Superior temporal gyrus (tissue), 1 donor: ENCODE measurements at regions not wholly inside any gene's neighbourhood (a gene's known extent, or its start where the extent isn't known, plus 50 kb on each side); places are given as distances from the start of the nearest gene placed in this dataset.

Experiments used
- DNase-seq: peaks from one replicate; pipeline ENCODE4 v3.0.0-alpha.2; 2016; ENCODE audit errors: extremely low spot score

DNA sequence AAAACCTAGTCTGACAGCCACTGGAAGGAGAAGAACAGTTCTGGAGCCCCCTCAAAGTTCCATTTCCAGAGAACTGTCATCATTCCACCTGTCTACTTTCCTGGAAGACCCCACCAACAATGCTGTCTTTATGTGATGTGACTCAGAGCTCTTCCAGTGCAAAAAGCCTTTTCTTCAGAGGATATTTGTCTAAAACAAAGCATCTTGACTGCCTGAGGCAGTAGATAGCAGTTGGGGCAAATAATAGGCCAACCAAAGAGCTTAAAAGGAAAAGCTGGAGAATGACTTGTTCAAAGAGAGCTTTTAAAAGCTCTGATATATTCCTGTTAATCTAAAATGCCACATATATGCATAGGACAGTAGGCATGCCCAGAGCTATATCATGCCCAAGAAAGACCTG, 62.6 kb downstream of the MIS18A start:
- no peak for DNase-seq

- DNase-seq = no peak
These were observed 63.6 kb downstream of the MIS18A start for GRCh38 chr21:32215306-32215685.

DNA sequence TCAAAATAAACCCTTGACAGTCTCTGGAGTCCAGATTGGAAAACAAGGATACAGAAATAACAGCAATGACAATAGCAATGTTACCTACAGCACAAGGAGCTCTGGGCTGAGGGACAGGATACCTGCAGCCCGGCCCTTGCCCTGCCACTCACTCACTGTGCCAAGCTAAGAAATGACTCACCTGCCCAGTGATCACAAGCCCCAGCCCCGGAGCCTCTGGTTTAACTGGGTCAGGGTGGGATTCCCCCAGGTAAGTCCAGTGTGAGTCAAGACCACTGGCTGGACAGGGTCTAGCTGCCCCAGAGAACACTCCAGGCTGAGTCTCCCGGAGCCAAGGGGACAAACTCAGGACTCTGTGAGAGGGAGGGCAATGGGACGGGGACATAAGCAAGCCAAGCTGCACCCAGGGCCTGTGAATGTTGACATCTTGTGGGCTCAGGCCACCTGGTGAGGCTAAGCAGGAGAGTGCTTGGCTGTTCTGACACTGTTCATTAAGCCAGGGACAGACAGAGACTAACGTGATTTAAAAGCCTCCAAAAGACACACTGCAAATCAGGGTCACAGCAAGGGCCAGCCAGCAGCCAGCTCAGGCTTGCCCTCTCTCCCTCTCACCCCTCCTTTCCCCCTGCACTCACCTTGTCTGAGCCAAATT, 64.1 kb downstream of the MIS18A start:
- DNase-seq = no peak

GRCh38 chr21:32212116-32212515, 66.7 kb downstream of the MIS18A start:
- no peak for DNase-seq

- no peak for DNase-seq
These were observed 67.5 kb downstream of the MIS18A start for GRCh38 chr21:32211306-32211705.

GRCh38 chr21:32209580-32209979, 69.3 kb downstream of the MIS18A start:
- no peak for DNase-seq

DNA sequence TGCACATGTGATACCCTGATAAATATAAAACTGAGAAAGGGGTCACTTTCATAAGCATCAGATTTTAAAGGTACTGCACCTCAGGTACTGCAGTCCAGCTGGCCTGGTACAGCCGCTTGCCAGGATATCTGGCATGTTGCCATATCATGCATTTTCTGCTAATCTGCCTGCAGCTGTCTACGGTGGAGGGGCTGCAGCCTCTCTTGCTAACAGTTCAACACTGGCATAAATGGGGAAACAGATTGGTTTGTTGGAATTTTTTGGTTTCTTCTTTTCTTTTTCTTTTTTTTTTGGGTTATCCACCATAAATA, 71.5 kb downstream of the MIS18A start:
- DNase-seq = no peak

DNA sequence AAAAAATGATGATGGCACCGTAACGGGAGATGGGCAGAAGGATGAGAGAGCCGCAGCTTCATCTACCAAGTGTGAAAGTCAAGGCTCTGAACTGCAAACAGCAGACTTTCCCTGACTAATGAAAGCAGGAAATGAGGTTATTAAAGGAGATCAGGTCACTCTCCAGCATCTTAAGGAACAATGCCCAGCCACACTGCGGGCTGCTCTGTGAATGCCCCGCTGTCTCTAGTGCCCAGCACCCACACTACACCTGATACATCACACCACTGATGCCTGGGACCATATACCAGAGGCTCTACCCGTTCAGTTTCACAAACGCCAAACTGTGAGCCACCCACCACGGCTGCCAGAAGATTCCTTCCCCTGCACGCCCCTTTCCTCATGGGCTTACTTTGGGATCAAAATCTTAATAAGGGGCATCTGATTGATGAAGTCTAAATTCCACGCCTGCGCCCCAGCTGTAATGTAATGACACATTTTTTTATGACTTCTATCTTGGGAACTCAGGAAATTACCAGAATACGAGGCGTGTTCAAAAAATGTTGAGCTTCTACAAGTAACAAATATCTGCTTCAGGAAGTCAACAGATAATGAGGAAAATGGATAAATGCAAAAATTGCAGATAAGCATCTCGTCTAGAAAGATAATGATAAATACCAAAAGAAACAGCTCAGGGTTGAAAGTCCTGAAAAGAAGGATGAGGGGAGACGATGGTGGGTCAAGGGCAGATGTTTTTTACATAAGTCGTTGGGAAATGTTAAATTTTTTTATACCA, 72.0 kb downstream of the MIS18A start:
- DNase-seq = no peak

DNA sequence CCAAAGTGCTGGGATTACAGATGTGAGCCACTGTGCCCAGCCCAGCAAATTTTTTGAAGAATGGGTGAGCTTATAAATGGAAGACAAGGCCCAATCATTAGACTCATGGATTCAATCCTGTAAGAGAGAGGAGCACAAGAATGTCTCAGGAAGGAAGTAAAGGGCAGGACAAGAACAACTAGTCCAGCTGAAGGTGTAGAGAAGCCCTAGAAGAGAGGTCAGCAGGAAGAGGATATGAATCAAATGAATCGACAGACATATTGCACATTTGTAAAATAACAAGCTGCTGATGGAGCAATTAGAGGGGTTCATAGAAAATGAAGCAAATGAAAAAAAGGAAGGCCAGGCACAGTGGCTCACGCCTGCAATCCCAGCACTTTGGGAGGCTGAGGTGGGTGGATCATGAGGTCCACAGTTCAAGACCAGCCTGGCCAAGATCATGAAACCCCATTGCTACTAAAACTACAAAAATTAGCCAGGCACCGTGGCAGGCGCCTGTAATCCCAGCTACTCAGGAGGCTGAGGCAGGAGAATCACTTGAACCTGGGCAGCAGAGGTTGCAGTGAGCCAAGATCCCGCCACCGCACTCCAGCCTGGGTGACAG, 74.9 kb downstream of the MIS18A start:
- DNase-seq = no peak

DNA sequence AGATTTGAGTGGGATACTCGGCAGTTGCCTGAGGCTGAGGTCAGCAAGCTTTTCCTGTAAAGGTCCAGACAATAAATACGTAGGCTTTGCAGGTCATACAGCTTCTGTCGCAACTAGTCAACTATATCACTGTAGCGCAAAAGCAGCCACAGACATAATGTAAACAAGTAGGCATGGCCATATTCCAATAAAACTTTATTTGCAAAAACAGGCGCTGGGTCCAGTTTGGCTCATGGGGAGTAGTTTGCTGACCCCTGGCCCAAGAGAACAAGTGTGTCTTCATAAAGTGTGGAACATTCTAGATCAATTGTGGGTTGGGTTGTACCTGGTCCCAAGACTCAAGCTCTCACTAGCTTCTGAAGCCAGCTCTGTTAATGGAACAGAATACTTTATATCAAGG, 78.8 kb downstream of the MIS18A start:
- DNase-seq = no peak

DNA sequence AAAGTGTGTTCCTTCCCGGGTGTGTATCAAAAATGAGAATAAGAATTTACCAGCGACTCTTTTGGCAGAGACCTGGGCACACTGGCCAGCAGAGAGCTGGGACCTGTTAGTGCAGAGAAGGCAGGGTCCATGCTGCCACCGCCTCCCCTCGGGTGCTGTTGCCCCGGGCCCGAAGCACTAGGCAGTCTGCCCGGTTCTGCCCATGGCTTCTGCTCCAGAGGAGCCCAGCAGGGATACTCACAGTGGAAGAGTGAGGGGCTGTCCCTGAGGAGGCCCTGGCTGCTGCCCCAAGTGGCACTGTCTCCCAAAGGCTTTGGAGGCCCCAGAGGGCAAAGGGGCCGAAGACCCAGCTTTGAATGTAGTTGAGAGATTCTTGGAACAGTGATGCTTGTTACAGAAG, 80.5 kb downstream of the MIS18A start:
- no peak for DNase-seq

- DNase-seq = no peak
These were observed 81.0 kb downstream of the MIS18A start for GRCh38 chr21:32197896-32198295.

DNA sequence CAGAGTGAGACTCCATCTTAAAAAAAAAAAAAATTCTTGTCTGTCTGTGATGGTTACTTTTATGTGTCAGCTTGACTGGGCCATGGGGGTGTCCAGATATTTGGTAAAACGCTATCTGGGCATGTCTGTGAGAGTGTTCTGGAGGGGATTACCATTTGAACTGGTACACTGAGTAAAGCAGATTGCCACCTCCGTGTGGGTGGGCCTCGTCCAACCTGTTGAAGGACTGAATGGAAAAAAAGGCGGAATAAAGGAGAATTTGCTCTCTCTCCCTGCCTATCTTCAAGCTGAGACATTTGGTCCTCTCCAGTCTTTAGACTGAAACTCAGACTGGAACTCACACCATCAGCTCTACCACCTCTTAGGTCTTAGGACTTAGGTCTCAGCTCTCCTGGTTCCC, 82.8 kb downstream of the MIS18A start:
- DNase-seq = no peak

DNA sequence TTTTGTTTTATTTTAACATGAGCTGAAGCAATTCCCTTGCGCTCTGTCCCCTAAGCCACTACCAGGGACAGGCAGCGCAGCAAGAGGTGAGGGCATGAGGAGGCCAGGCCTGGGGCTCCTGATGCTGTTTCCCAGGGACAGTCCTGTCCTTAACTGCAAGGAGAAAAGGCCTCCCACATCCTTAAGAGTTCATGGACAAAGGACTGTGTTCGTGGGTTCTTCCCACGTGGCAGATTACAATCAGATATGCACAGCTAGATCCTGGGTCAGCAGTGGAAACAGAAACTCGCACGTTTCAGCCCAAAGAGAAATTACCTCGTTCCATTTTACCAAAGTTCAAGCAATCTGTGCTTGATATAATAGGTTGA, 85.8 kb downstream of the MIS18A start:
- DNase-seq = no peak

DNA sequence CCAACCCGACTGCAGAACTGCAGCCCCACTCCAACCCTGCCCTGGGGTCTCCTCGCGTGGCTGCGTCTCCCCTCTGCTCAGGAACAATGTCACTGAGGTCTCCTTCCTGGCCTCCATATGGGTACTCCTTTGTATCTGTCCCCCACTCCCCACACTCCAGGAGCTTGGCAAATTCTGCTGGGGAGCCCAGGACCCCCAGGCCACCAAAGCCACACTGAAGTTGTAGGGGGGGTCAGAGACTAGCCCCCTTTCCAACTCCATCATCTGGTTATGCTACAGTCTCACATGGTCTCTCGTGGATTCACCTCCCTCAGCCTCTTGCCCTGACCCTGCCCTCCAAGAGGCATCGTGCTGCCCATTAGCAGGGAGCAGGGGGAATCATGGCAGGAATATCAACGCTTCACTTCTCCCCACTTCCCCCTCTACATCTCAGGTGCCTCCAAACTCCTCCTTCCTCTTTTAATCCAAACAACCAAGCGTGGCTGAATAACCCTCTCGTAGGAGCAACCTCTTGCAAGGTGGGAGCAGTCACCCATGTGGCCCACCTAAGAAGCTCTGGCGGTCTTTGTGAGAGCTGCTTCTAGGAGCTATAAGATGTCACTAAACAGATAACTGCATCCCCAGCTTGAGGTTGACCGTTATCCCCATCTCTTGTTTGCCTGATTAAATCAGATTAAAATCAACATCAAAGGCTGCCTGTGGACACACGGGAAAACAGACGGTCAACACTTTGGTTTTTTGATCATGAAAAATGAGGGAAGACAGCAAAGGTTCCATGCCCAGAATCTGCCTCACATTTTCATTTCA, 86.4 kb downstream of the MIS18A start:
- no peak for DNase-seq

DNA sequence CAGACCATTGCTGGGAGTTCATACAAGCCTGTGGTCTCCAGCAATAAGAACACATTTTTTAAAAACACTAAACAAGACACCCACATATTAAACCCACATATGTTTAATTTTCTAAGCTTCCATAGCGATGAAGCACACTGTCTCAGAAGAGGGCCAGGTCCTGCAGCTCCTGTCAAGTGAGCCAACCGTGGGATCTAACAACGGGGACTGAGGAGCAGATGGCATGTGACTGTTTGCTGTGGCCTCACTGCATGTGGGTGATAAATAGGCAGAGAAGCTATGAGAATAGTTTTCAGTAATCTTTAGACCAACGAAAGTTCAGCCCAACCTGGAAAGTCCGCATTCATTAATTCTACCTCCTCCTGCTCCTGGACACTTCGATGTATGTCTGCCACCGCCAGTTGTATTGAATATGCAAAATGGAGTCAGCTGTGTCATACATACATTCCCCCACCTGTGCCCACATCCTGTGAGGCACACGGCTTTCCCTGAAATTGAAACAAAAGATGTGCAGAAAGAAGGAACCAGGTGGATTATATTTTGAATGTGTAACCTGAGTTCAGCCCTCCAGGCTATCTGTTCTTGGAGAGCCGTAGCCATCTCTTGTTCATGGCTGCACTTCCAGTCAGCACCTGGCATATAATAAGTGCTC, 88.2 kb downstream of the MIS18A start:
- DNase-seq = no peak

DNA sequence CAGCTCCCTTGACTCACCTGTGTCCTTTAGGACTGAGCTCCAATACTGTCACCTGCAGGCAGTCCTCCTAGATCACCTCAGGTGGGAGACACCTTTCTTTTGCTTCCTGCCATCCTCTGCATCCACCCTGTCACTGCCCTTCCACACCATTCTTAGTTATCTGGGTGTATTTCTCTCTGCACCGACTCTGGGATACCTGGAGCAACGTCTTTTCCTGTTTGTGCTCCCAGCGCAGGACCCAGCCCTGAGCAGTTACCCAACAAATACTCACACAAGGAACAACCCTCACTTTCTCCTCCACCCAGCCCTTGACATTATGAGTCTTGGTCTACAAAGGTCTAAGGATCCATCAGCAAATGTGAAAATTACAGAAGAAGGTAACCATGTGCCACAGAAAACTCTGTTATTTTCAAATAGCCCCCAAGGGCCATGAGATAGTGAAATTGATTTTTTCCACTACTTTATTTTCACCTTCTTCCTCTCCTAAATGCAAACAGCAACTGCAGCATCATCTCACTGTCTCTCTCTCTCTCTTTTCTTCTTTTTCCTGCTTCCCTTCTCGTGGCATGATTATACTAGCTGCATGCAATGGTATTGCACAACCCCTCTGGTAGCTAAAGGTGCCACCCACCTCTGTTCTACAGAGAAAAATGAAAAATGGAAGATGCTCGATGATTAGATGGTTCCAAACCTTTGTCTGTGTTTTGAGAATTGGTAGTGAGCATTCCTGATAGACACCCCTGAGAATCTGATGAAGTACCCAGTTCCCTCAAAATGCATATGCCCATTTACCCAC, 89.0 kb downstream of the MIS18A start:
- DNase-seq = no peak

DNA sequence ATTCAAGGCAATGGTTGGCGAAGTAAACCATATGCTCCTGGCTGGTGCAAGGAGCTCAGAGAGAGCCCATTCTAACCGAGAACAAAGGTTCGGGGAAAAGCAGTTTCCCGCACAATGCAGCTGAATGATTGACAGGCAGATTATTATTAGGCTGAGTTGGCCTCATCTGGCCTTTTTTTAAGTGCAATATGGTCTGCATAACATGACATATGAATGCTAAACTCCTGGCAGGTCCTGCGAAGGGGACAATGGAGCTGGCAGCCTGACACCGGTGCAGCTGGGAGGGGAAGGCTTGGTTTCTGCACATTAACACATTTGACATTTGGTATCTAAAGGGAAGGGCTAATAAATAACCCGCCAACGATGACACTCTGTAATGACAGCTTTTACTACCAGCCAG, 92.0 kb downstream of the MIS18A start:
- DNase-seq = no peak

DNA sequence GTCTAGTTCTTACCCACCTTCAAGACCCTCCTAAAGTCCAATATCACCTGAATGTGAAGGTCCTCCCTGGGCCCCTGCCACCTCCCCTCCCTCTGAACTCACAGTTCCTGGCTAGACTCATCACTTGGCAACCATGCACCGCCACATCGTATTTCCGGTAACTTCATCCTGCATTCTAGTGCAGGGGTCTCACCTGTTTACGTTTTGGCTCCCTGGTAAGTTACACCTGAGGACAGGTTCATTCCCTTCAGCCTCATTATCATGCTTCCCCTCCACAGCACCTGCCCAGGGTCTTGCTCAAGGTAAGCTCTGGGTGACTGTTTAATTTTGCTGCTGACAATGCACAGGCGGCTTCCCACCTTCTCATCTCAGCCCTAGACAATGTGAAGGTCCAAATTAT, 93.1 kb downstream of the MIS18A start:
- no peak for DNase-seq

GRCh38 chr21:32185103-32185502, 93.7 kb downstream of the MIS18A start:
- DNase-seq = no peak

- no peak for DNase-seq
These were observed 94.4 kb downstream of the MIS18A start for GRCh38 chr21:32184485-32184884.
